ENCODE measurements at regions not wholly inside any gene's neighbourhood (a gene's known extent, or its start where the extent isn't known, plus 50 kb on each side); places are given as distances from the start of the nearest gene placed in this dataset.

- no peak for TF ChIP-seq BCL3 (IDR thresholded peaks at IDR 0.05)
- no peak for TF ChIP-seq RFX5 (IDR thresholded peaks at IDR 0.05)
Observed at GRCh38 chr15:39320355-39320754, 260.5 kb upstream of the THBS1 start (continued).

- DNase-seq (ENCODE audit: low read depth in 1 of 2, low spot score in 1 of 2) (no peak), FAIRE-seq (no peak), ATAC-seq (no peak)
- peaks cover 4% of the 10 kb centered on the region; the same call in 1 of the 3 replicates for H3K9me3 ChIP-seq
- no peak overlapping the region for H3K4me2 ChIP-seq
- H3K27ac ChIP-seq: no peak overlapping the region
- 88% methylated on average over 1 of the region's 1 CpG for WGBS (ENCODE audit: missing lambda C conversion rate)
- CTCF ChIA-PET: no interaction called here
- no peak overlapping the region for H3K4me3 ChIP-seq
- POLR2A ChIA-PET: no interaction called here
- no peaks in the 10 kb centered on the region for H3K4me1 ChIP-seq
- TF ChIP-seq KDM1A (IDR thresholded peaks at IDR 0.05; ENCODE audit: low read depth) (no peak), ZSCAN20 (CRISPR knock-in tag; IDR thresholded peaks at IDR 0.05) (no peak), EHMT2 (IDR thresholded peaks at IDR 0.05; ENCODE audit: low read depth) (no peak), CEBPB (IDR thresholded peaks at IDR 0.05) (no peak), FOSB (CRISPR knock-in tag; IDR thresholded peaks at IDR 0.05) (no peak), HEYL (CRISPR knock-in tag; IDR thresholded peaks at IDR 0.05) (no peak), KDM5A (IDR thresholded peaks at IDR 0.05) (no peak)
Observed at GRCh38 chr15:39320886-39321285, 260.0 kb upstream of the THBS1 start.

GRCh38 chr15:39321977-39322376 is 258.9 kb upstream of the THBS1 start:
- no peak for FAIRE-seq
- TF ChIP-seq CHD2 (IDR thresholded peaks at IDR 0.05; ENCODE audit: low read length, partially characterized antibody) (no peak), ZFP36 (IDR thresholded peaks at IDR 0.05; ENCODE audit: borderline replicate concordance, partially characterized antibody) (no peak), TP53 (CRISPR knock-in tag; IDR thresholded peaks at IDR 0.05) (no peak), FOSB (CRISPR knock-in tag; IDR thresholded peaks at IDR 0.05) (no peak), ZSCAN20 (CRISPR knock-in tag; IDR thresholded peaks at IDR 0.05) (no peak), RAD21 (conservative IDR thresholded peaks at IDR 0.05 in 1 of 2, IDR thresholded peaks at IDR 0.05 in 1 of 2) (no peak), BCL3 (IDR thresholded peaks at IDR 0.05) (no peak), RARB (CRISPR knock-in tag; IDR thresholded peaks at IDR 0.05) (no peak), MAX (IDR thresholded peaks at IDR 0.05) (no peak), CBX2 (IDR thresholded peaks at IDR 0.05; ENCODE audit: borderline replicate concordance, low read depth) (no peak), RFX5 (IDR thresholded peaks at IDR 0.05) (no peak), JUN (IDR thresholded peaks at IDR 0.05) (no peak), KDM1A (IDR thresholded peaks at IDR 0.05; ENCODE audit: low read depth) (no peak), HMGXB4 (CRISPR knock-in tag; IDR thresholded peaks at IDR 0.05; ENCODE audit: borderline replicate concordance) (no peak), SMC3 (IDR thresholded peaks at IDR 0.05) (no peak), POLR2A (IDR thresholded peaks at IDR 0.05; ENCODE audit: low read length) (no peak), ESRRA (IDR thresholded peaks at IDR 0.05; ENCODE audit: borderline replicate concordance, low read length) (no peak), JUNB (IDR thresholded peaks at IDR 0.05) (no peak)
- no peak overlapping the region for H3K27ac ChIP-seq

More at GRCh38 chr15:39321977-39322376, 258.9 kb upstream of the THBS1 start:
- POLR2A ChIA-PET: no interaction called here
- H3K9me3 ChIP-seq: peaks cover 4% of the 10 kb centered on the region; the same call in 1 of the 3 replicates
- CTCF ChIA-PET: no interaction called here
- WGBS (ENCODE audit: missing lambda C conversion rate): 89% methylated on average over 2 of the region's 2 CpGs
- no peak for ATAC-seq
- no peak overlapping the region for H3K4me2 ChIP-seq
- no peak overlapping the region for H3K4me3 ChIP-seq
- DNase-seq (ENCODE audit: low read depth in 1 of 2, low spot score in 1 of 2): no peak
- H3K4me1 ChIP-seq: no peaks in the 10 kb centered on the region

Measured in A549 (cell line).